A673 (cell line): ENCODE measurements at regions not wholly inside any gene's neighbourhood (a gene's known extent, or its start where the extent isn't known, plus 50 kb on each side); places are given as distances from the start of the nearest gene placed in this dataset.

ENCODE experiments used
- BruUV-seq: library from RNA; stranded (reverse); fragments of 400-500 nt; replicated peaks from 2 replicates; lab custom pipeline; 2021; lab: Mats Ljungman, UMichigan
- CTCF ChIA-PET: fragments of 300-600 bp; sonication (Branson Sonifier 250); formaldehyde crosslinking; loops from one replicate; lab custom pipeline; 2022; ENCODE audit warnings: antibody characterized with exemption; lab: Charles Lee
- POLR2A ChIA-PET: fragments of 300-600 bp; sonication (Branson Sonifier 250); formaldehyde crosslinking; loops from one replicate; lab custom pipeline; 2022; ENCODE audit warnings: antibody characterized with exemption; ENCODE audit not compliant: low non-redundant PET; lab: Charles Lee
- DNase-seq: peaks from one replicate; pipeline ENCODE4 v3.0.0-alpha.2; 2015; ENCODE audit warnings: low spot score
- H3K27ac ChIP-seq: fragments of 200-600 bp; sonication (generic); 2 replicates; pipeline ENCODE4 v1.5.1; 2016; ENCODE audit warnings: mixed run types, low read depth, mild to moderate bottlenecking, mixed read lengths, antibody characterized with exemption, low read length; ENCODE audit not compliant: poor library complexity, severe bottlenecking
- H3K27me3 ChIP-seq: fragments of 200-600 bp; sonication (generic); replicated peaks from 2 replicates; pipeline ENCODE4 v1.6.1; 2017; ENCODE audit warnings: mixed run types, low read depth, mild to moderate bottlenecking, mixed read lengths, antibody characterized with exemption, low read length; ENCODE audit not compliant: insufficient read depth, poor library complexity
- H3K36me3 ChIP-seq: fragments of 200-600 bp; sonication (generic); 2 replicates; pipeline ENCODE4 v1.6.1; 2016; ENCODE audit warnings: mixed run types, mild to moderate bottlenecking, mixed read lengths, antibody characterized with exemption, low read length; ENCODE audit not compliant: insufficient read depth, poor library complexity, severe bottlenecking
- H3K4me1 ChIP-seq: fragments of 200-600 bp; sonication (generic); 2 replicates; pipeline ENCODE4 v1.6.1; 2017; ENCODE audit warnings: mixed run types, mild to moderate bottlenecking, mixed read lengths, antibody characterized with exemption, low read length; ENCODE audit not compliant: insufficient read depth, poor library complexity, severe bottlenecking
- H3K4me3 ChIP-seq: fragments of 200-600 bp; sonication (generic); 2 replicates; pipeline ENCODE4 v1.5.1; 2016; ENCODE audit warnings: low read depth, mixed run types, mild to moderate bottlenecking, mixed read lengths, low read length; ENCODE audit not compliant: poor library complexity, severe bottlenecking
- H3K9me3 ChIP-seq: fragments of 200-600 bp; sonication (generic); 2 replicates; pipeline ENCODE4 v1.6.1; 2016; ENCODE audit warnings: mixed run types, low read depth, mild to moderate bottlenecking, mixed read lengths, antibody characterized with exemption, low read length; ENCODE audit not compliant: poor library complexity, severe bottlenecking
- CTCF ChIP-seq: fragments of 300-800, 200-600 bp; sonication (generic); conservative IDR thresholded peaks from 2 replicates; pipeline ENCODE4 v1.5.1; 2017; ENCODE audit warnings: low read depth, mild to moderate bottlenecking, antibody characterized with exemption, low read length, moderate library complexity, mixed read lengths
- EZH2 ChIP-seq: fragments of 200-600 bp; sonication (generic); IDR thresholded peaks from 2 replicates; pipeline ENCODE4 v1.6.1; 2017; ENCODE audit warnings: borderline replicate concordance, low read depth, mild to moderate bottlenecking, mixed read lengths, antibody characterized with exemption, low read length; ENCODE audit not compliant: poor library complexity, severe bottlenecking
- intact Hi-C: fragments of 100-400 bp; cut with micrococcal nuclease; formaldehyde crosslinking; loops from one replicate; pipeline ENCODE4 v1.10.0; 2022; ENCODE audit not compliant: unreplicated experiment

GRCh38 chr1:194476872-194477271 is 1290.5 kb upstream of the B3GALT2 start:
- H3K4me3 ChIP-seq, result no peak overlapping the region
- ChIA-PET POLR2A (no interaction called here), CTCF (no interaction called here)
- intact Hi-C loops, result no loop called here
- no TSS peak for BruUV-seq
- DNase-seq, result no peak
- no peaks in the 10 kb centered on the region for H3K9me3 ChIP-seq
- no peaks in the 10 kb centered on the region for H3K4me1 ChIP-seq
- no peak overlapping the region for H3K27ac ChIP-seq
- no peaks in the 10 kb centered on the region for H3K36me3 ChIP-seq
- H3K27me3 ChIP-seq, result no peaks in the 10 kb centered on the region
- TF ChIP-seq EZH2, result no peak
- no peak for TF ChIP-seq CTCF

GRCh38 chr1:194476351-194476750 is 1289.9 kb upstream of the B3GALT2 start:
- CTCF ChIA-PET, result no interaction called here
- Histone ChIP-seq H3K27ac (no peak overlapping the region), H3K27me3 (no peaks in the 10 kb centered on the region), H3K9me3 (no peaks in the 10 kb centered on the region), H3K4me3 (no peak overlapping the region), H3K4me1 (no peaks in the 10 kb centered on the region), H3K36me3 (no peaks in the 10 kb centered on the region)
- intact Hi-C loops, result no loop called here
- TF ChIP-seq EZH2, result no peak
- TF ChIP-seq CTCF, result no peak
- POLR2A ChIA-PET, result no interaction called here
- DNase-seq, result no peak
- BruUV-seq, result no TSS peak

GRCh38 chr1:194474701-194475100 is 1288.3 kb upstream of the B3GALT2 start:
- intact Hi-C loops, result no loop called here
- Histone ChIP-seq H3K27me3 (no peaks in the 10 kb centered on the region), H3K36me3 (no peaks in the 10 kb centered on the region), H3K27ac (no peak overlapping the region), H3K9me3 (no peaks in the 10 kb centered on the region), H3K4me1 (no peaks in the 10 kb centered on the region), H3K4me3 (no peak overlapping the region)
- TF ChIP-seq EZH2 (no peak), CTCF (no peak)
- no peak for DNase-seq
- CTCF ChIA-PET, result no interaction called here
- BruUV-seq, result no TSS peak
- POLR2A ChIA-PET, result no interaction called here
